HEK293T (cell line): ENCODE measurements at regions not wholly inside any gene's neighbourhood (a gene's known extent, or its start where the extent isn't known, plus 50 kb on each side); places are given as distances from the start of the nearest gene placed in this dataset.

ENCODE experiments used
- CTCF ChIA-PET: fragments of 350-600 bp; formaldehyde crosslinking; extraction: SDS; loops from one replicate; lab custom pipeline; 2021; ENCODE audit warnings: antibody characterized with exemption, inconsistent platforms; lab: Yijun Ruan, JAX
- POLR2A ChIA-PET: fragments of 350-600 bp; formaldehyde crosslinking; extraction: SDS; loops from one replicate; lab custom pipeline; 2020; ENCODE audit warnings: antibody characterized with exemption, inconsistent platforms; lab: Yijun Ruan, JAX
- DNase-seq: peaks from one replicate; pipeline ENCODE4 v3.0.0; 2012; ENCODE audit warnings: mixed read lengths; ENCODE audit errors: extremely low spot score
- ARNT ChIP-seq: fragments of 450-650 bp; IDR thresholded peaks from 2 replicates; pipeline ENCODE4 v1.6.1; 2017; ENCODE audit warnings: mild to moderate bottlenecking
- BHLHE40 ChIP-seq: fragments of 450-650 bp; IDR thresholded peaks from 2 replicates; pipeline ENCODE4 v1.6.1; 2016; ENCODE audit warnings: mild to moderate bottlenecking, moderate library complexity, borderline replicate concordance
- CTBP1 ChIP-seq: fragments of 450-650 bp; IDR thresholded peaks from 2 replicates; pipeline ENCODE4 v1.6.1; 2016; ENCODE audit warnings: borderline replicate concordance
- ELF4 ChIP-seq: fragments of 450-650 bp; IDR thresholded peaks from 2 replicates; pipeline ENCODE4 v1.6.1; 2017; ENCODE audit warnings: antibody characterized with exemption
- FOXA1 ChIP-seq: fragments of 450-650 bp; IDR thresholded peaks from 2 replicates; pipeline ENCODE4 v1.6.1; 2016; ENCODE audit warnings: mild to moderate bottlenecking
- FOXK2 ChIP-seq: fragments of 450-650 bp; IDR thresholded peaks from 2 replicates; pipeline ENCODE4 v1.6.1; 2016; ENCODE audit warnings: mild to moderate bottlenecking
- FOXM1 ChIP-seq: fragments of 450-650 bp; IDR thresholded peaks from 2 replicates; pipeline ENCODE4 v1.6.1; 2017; ENCODE audit warnings: mild to moderate bottlenecking, borderline replicate concordance
- HDGF ChIP-seq: fragments of 450-650 bp; IDR thresholded peaks from 2 replicates; pipeline ENCODE4 v1.6.1; 2017; ENCODE audit warnings: antibody characterized with exemption, borderline replicate concordance
- L3MBTL2 ChIP-seq: fragments of 450-650 bp; conservative IDR thresholded peaks from 2 replicates; pipeline ENCODE4 v1.6.1; 2016; ENCODE audit warnings: mild to moderate bottlenecking
- LEF1 ChIP-seq: fragments of 450-650 bp; IDR thresholded peaks from 2 replicates; pipeline ENCODE4 v1.6.1; 2017; ENCODE audit warnings: mild to moderate bottlenecking, borderline replicate concordance
- NFRKB ChIP-seq: fragments of 450-650 bp; IDR thresholded peaks from 2 replicates; pipeline ENCODE4 v1.6.1; 2016; ENCODE audit warnings: mild to moderate bottlenecking, moderate library complexity
- PKNOX1 ChIP-seq: fragments of 450-650 bp; IDR thresholded peaks from 2 replicates; pipeline ENCODE4 v1.6.1; 2016
- SP1 ChIP-seq: fragments of 450-650 bp; IDR thresholded peaks from 2 replicates; pipeline ENCODE4 v1.6.1; 2017
- SUZ12 ChIP-seq: fragments of 450-650 bp; IDR thresholded peaks from 2 replicates; pipeline ENCODE4 v1.6.1; 2016; ENCODE audit warnings: mild to moderate bottlenecking
- TARDBP ChIP-seq: fragments of 450-650 bp; IDR thresholded peaks from 2 replicates; pipeline ENCODE4 v1.6.1; 2016
- ZNF384 ChIP-seq: fragments of 450-650 bp; IDR thresholded peaks from 2 replicates; pipeline ENCODE4 v1.6.1; 2016

- no peak for DNase-seq
- POLR2A ChIA-PET, result no interaction called here
- CTCF ChIA-PET, result no interaction called here
- TF ChIP-seq BHLHE40 (no peak), ZNF384 (no peak), NFRKB (no peak), CTBP1 (no peak), HDGF (no peak), SP1 (no peak), ELF4 (no peak), L3MBTL2 (no peak), LEF1 (no peak), PKNOX1 (no peak), TARDBP (no peak), FOXM1 (no peak), SUZ12 (no peak), FOXK2 (no peak), ARNT (no peak), FOXA1 (no peak)
Measured at GRCh38 chr5:74237571-74238145, 402.9 kb downstream of the ENC1 start.

- no peak for DNase-seq
- ChIA-PET POLR2A (no interaction called here), CTCF (no interaction called here)
- TF ChIP-seq PKNOX1, result no peak
- no peak for TF ChIP-seq ELF4
- no peak for TF ChIP-seq NFRKB
- no peak for TF ChIP-seq ARNT
- no peak for TF ChIP-seq HDGF
- TF ChIP-seq L3MBTL2, result no peak
- TF ChIP-seq SP1, result no peak
- no peak for TF ChIP-seq LEF1
- TF ChIP-seq SUZ12, result no peak
- TF ChIP-seq BHLHE40, result no peak
- TF ChIP-seq FOXM1, result no peak
- no peak for TF ChIP-seq FOXA1
- TF ChIP-seq ZNF384, result no peak
- no peak for TF ChIP-seq TARDBP
Measured at GRCh38 chr5:74235552-74235951, 405.0 kb downstream of the ENC1 start.

GRCh38 chr5:74233571-74233970 is 407.0 kb downstream of the ENC1 start:
- DNase-seq, result no peak
- TF ChIP-seq HDGF (no peak), BHLHE40 (no peak), L3MBTL2 (no peak), FOXK2 (no peak), LEF1 (no peak), SUZ12 (no peak), TARDBP (no peak), CTBP1 (no peak), ZNF384 (no peak), FOXM1 (no peak), FOXA1 (no peak), ELF4 (no peak), SP1 (no peak), NFRKB (no peak), PKNOX1 (no peak)
- POLR2A ChIA-PET, result no interaction called here
- CTCF ChIA-PET, result no interaction called here

GRCh38 chr5:74233091-74233490 is 407.4 kb downstream of the ENC1 start:
- ChIA-PET CTCF (no interaction called here), POLR2A (no interaction called here)
- no peak for DNase-seq
- TF ChIP-seq FOXA1, result no peak
- no peak for TF ChIP-seq ARNT

GRCh38 chr5:74232276-74232675 is 408.3 kb downstream of the ENC1 start:
- ChIA-PET CTCF (no interaction called here), POLR2A (no interaction called here)
- no peak for DNase-seq
- TF ChIP-seq FOXK2, result no peak
- TF ChIP-seq NFRKB, result no peak
- TF ChIP-seq LEF1, result no peak
- TF ChIP-seq ARNT, result no peak

- TF ChIP-seq PKNOX1, result no peak
- no peak for TF ChIP-seq FOXA1
- no peak for TF ChIP-seq FOXK2
- TF ChIP-seq SP1, result no peak
- no peak for TF ChIP-seq TARDBP
- no peak for TF ChIP-seq FOXM1
- no peak for TF ChIP-seq LEF1
- no peak for TF ChIP-seq NFRKB
- CTCF ChIA-PET, result no interaction called here
- POLR2A ChIA-PET, result no interaction called here
- DNase-seq, result no peak
Measured at GRCh38 chr5:74231697-74232096, 408.8 kb downstream of the ENC1 start.
